Thyroid gland (tissue), 4 donors: ENCODE measurements at regions not wholly inside any gene's neighbourhood (a gene's known extent, or its start where the extent isn't known, plus 50 kb on each side); places are given as distances from the start of the nearest gene placed in this dataset.
A peak's percentile ranks its signal among the peaks of the same experiment; 100 is the strongest.

ENCODE experiments used
- DNase-seq, 2 donors: peaks; one replicate each; pipeline ENCODE4 v3.0.0-alpha.2; 2019
- H3K27ac ChIP-seq, 3 donors: fragments of 200-600 bp; sonication (generic); 1 replicate in 2 of 3; 2 replicates in 1 of 3; pipeline ENCODE4 v1.5.1; 2016 to 2019; ENCODE audit warnings: mild to moderate bottlenecking in 1 of 3, moderate library complexity in 1 of 3
- H3K27me3 ChIP-seq: fragments of 200-600 bp; sonication (generic); one replicate; pipeline ENCODE4 v1.5.1; 2019
- H3K36me3 ChIP-seq, 2 donors: fragments of 200-600 bp; sonication (generic); one replicate each; pipeline ENCODE4 v1.5.1; 2016 to 2019
- H3K4me1 ChIP-seq, 2 donors: fragments of 200-600 bp; sonication (generic); one replicate each; pipeline ENCODE4 v1.5.1; 2017 to 2019
- H3K4me3 ChIP-seq, 3 donors: fragments of 200-600 bp; sonication (generic); replicated peaks in 1 of 3; 1 replicate in 2 of 3; 2 replicates in 1 of 3; pipeline ENCODE4 v1.5.1; 2016; ENCODE audit warnings: mild to moderate bottlenecking in 1 of 3
- H3K9me3 ChIP-seq: fragments of 200-600 bp; sonication (generic); one replicate; pipeline ENCODE4 v1.5.1; 2017
- CTCF ChIP-seq, 6 experiments: fragments of 200-600 bp in 3 of 6; fragments of 450-650 bp in 3 of 6; sonication (generic) in 3 of 6; IDR thresholded peaks; one replicate each; pipeline ENCODE4 v1.5.1; 2016 to 2019; ENCODE audit warnings: antibody characterized with exemption in 6 of 6, mild to moderate bottlenecking in 2 of 6, inconsistent platforms in 1 of 6, moderate library complexity in 1 of 6
- POLR2A ChIP-seq, 2 donors: fragments of 450-650 bp; IDR thresholded peaks; one replicate each; pipeline ENCODE4 v1.6.1; 2017; ENCODE audit warnings: antibody characterized with exemption in 2 of 2, mild to moderate bottlenecking in 2 of 2, moderate library complexity in 1 of 2
- WGBS, 2 donors: methylation state at CpG; one replicate each; pipeline ENCODE4 v1.1.5; 2017; 5-methylcytosine and 5-hydroxymethylcytosine counted together
- intact Hi-C: fragments of 100-400 bp; cut with DNase I; formaldehyde crosslinking; loops from one replicate; pipeline ENCODE4 v1.15.1; 2023

DNA sequence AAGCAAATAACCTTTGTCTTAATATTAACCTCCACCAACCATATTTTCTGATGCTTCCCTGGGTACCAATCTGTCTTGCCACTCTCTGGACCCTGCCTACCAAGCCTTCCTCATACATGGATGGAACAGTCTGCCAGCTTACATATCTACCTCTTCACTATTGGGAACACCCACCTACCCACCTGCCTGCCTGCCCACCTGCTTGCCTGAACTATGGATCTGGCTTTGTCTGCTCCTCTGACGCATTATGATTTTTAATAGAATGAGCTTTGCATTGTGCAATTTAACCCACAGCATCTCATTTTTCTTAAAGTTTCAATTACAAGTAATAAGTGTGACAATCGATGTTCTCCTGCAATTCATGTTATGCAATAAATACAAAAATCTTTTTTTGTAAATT, 137.9 kb upstream of the LSM8 start:
- Histone ChIP-seq H3K9me3 (no peaks in the 10 kb centered on the region), H3K27ac (no peak overlapping the region), H3K27me3 (no peaks in the 10 kb centered on the region), H3K4me1 (no peaks in the 10 kb centered on the region), H3K4me3 (no peak overlapping the region), H3K36me3 (no peaks in the 10 kb centered on the region)
- intact Hi-C loops, result no loop called here
- no peak for DNase-seq
- WGBS, 2 donors, result 89 to 91% methylated on average over 2 of the region's 2 CpGs
- no peak for TF ChIP-seq POLR2A (IDR thresholded peaks at IDR 0.05)
- TF ChIP-seq CTCF (IDR thresholded peaks at IDR 0.05), result no peak

DNA sequence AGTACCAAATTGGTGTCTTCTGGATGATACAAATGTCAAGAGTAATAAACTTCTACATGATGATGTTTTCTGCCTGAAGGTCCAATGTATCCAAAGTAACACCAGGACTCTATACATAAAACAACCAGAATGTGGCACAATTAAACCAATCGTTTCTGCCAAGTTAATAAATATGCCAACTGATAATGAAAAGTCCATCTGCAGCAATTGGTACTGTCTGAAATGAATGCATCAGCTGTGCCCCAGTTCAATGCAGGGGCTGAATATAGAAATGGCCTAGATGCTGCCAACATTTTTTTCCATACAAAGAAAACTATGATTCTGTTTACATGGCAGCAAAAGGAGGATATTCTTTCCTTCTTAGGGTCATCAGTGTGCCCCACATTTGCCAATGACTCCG, 137.2 kb upstream of the LSM8 start:
- WGBS, 2 donors, result 90 to 91% methylated on average over 2 of the region's 2 CpGs

DNA sequence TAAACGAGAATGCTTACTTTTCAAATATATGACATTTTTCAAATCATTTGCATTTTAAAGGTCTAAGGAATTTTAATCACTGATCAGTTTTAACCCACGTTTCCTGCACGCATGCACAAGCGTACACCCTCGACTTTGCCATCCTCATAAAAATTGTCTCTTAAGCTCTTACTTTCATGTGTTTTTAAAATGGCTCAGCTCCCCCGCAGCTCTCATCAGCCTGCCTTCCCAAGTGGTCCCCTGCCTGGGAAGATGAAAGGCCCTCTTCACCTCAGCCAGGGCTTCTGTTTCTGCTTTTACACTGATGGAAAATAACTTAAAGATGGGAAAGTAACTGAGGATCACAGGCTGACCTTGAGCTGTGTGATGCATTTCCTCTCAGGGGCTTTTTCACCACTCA, 131.6 kb upstream of the LSM8 start:
- WGBS, 2 donors, result 62 to 64% methylated on average over 6 of the region's 6 CpGs
- DNase-seq, result no peak

More for the DNA sequence above, 137.2 kb upstream of the LSM8 start:
- intact Hi-C loops, result no loop called here
- H3K27me3 ChIP-seq, result no peaks in the 10 kb centered on the region
- TF ChIP-seq POLR2A (IDR thresholded peaks at IDR 0.05) (no peak), CTCF (IDR thresholded peaks at IDR 0.05) (no peak)
- no peak overlapping the region for H3K27ac ChIP-seq
- no peaks in the 10 kb centered on the region for H3K4me1 ChIP-seq
- no peak overlapping the region for H3K4me3 ChIP-seq
- DNase-seq, result no peak
- H3K9me3 ChIP-seq, result no peaks in the 10 kb centered on the region
- H3K36me3 ChIP-seq, result no peaks in the 10 kb centered on the region

DNA sequence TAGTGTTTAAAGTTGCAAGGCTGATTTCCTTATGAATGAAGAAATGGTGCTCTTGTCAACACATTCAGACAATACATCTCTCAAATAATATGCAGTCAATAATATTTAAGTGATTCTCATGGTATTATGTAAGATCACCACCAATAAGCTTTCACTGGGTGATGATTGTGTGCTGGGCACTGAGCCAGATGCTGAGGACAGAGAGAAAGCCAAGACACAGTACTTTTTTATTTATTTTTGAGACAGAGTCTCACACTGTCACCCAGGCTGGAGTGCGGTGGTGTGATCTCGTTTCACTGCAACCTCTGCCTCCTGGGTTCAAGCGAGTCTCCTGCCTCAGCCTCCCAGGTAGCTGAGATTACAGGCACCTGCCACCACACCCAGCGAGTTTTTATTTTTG, 130.6 kb upstream of the LSM8 start:
- TF ChIP-seq CTCF (IDR thresholded peaks at IDR 0.05), result no peak
- no peak for TF ChIP-seq POLR2A (IDR thresholded peaks at IDR 0.05)
- Histone ChIP-seq H3K4me1 (no peaks in the 10 kb centered on the region), H3K36me3 (no peaks in the 10 kb centered on the region), H3K9me3 (no peaks in the 10 kb centered on the region), H3K4me3 (no peak overlapping the region), H3K27ac (no peak overlapping the region), H3K27me3 (no peaks in the 10 kb centered on the region)
- intact Hi-C loops, result no loop called here
- DNase-seq, result peak; percentile 2 to 3
- 85 to 88% methylated on average over 4 of the region's 4 CpGs for WGBS, 2 donors

More for the DNA sequence above, 131.6 kb upstream of the LSM8 start:
- TF ChIP-seq POLR2A (IDR thresholded peaks at IDR 0.05) (no peak), CTCF (IDR thresholded peaks at IDR 0.05) (no peak)
- no peaks in the 10 kb centered on the region for H3K36me3 ChIP-seq
- no peak overlapping the region for H3K4me3 ChIP-seq
- H3K9me3 ChIP-seq, result no peaks in the 10 kb centered on the region
- no peaks in the 10 kb centered on the region for H3K27me3 ChIP-seq
- no peak overlapping the region for H3K27ac ChIP-seq
- intact Hi-C loops, result no loop called here
- no peaks in the 10 kb centered on the region for H3K4me1 ChIP-seq

- H3K27me3 ChIP-seq, result no peaks in the 10 kb centered on the region
- TF ChIP-seq POLR2A (IDR thresholded peaks at IDR 0.05), result no peak
- TF ChIP-seq CTCF (IDR thresholded peaks at IDR 0.05), result no peak
- H3K4me3 ChIP-seq, result no peak overlapping the region
- no peak for DNase-seq
- WGBS, 2 donors, result 93 to 95% methylated on average over 2 of the region's 2 CpGs
- H3K36me3 ChIP-seq, result no peaks in the 10 kb centered on the region
- intact Hi-C loops, result no loop called here
- H3K27ac ChIP-seq, result no peak overlapping the region
- no peaks in the 10 kb centered on the region for H3K4me1 ChIP-seq
- no peaks in the 10 kb centered on the region for H3K9me3 ChIP-seq
Observed at GRCh38 chr7:118054529-118054928, 129.4 kb upstream of the LSM8 start.
